ENCODE measurements at regions not wholly inside any gene's neighbourhood (a gene's known extent, or its start where the extent isn't known, plus 50 kb on each side); places are given as distances from the start of the nearest gene placed in this dataset.
A peak's percentile ranks its signal among the peaks of the same experiment; 100 is the strongest.

- no peak for DNase-seq (ENCODE audit: low spot score)
These were observed 150.4 kb upstream of the GAREM1 start for GRCh38 chr18:32621034-32621433.

- DNase-seq (ENCODE audit: low spot score), result no peak
These were observed 147.9 kb upstream of the GAREM1 start for GRCh38 chr18:32618546-32618945.

GRCh38 chr18:32613821-32614220, 143.1 kb upstream of the GAREM1 start:
- no peak for DNase-seq (ENCODE audit: low spot score)

- no peak for DNase-seq (ENCODE audit: low spot score)
These were observed 142.0 kb upstream of the GAREM1 start for GRCh38 chr18:32612651-32613050.

GRCh38 chr18:32610176-32610575, 139.5 kb upstream of the GAREM1 start:
- no peak for DNase-seq (ENCODE audit: low spot score)

- no peak for DNase-seq (ENCODE audit: low spot score)
These were observed 137.1 kb upstream of the GAREM1 start for GRCh38 chr18:32607816-32608215.

GRCh38 chr18:32598144-32598543, 127.5 kb upstream of the GAREM1 start:
- no peak for DNase-seq (ENCODE audit: low spot score)

- no peak for DNase-seq (ENCODE audit: low spot score)
These were observed 125.8 kb upstream of the GAREM1 start for GRCh38 chr18:32596501-32596900.

GRCh38 chr18:32595832-32596231, 125.2 kb upstream of the GAREM1 start:
- DNase-seq (ENCODE audit: low spot score), result no peak

- DNase-seq (ENCODE audit: low spot score), result no peak
These were observed 117.5 kb upstream of the GAREM1 start for GRCh38 chr18:32588191-32588590.

GRCh38 chr18:32583431-32583830, 112.7 kb upstream of the GAREM1 start:
- DNase-seq (ENCODE audit: low spot score), result no peak

- DNase-seq (ENCODE audit: low spot score), result no peak
These were observed 111.8 kb upstream of the GAREM1 start for GRCh38 chr18:32582455-32582854.

GRCh38 chr18:32577561-32577960, 106.9 kb upstream of the GAREM1 start:
- no peak for DNase-seq (ENCODE audit: low spot score)

- no peak for DNase-seq (ENCODE audit: low spot score)
These were observed 105.7 kb upstream of the GAREM1 start for GRCh38 chr18:32576296-32576916.

- no peak for DNase-seq (ENCODE audit: low spot score)
These were observed 96.3 kb upstream of the GAREM1 start for GRCh38 chr18:32566960-32567359.

- no peak for DNase-seq (ENCODE audit: low spot score)
These were observed 83.1 kb upstream of the GAREM1 start for GRCh38 chr18:32553640-32554365.

GRCh38 chr18:32553174-32553573, 82.5 kb upstream of the GAREM1 start:
- DNase-seq (ENCODE audit: low spot score), result no peak

- DNase-seq (ENCODE audit: low spot score), result peak; percentile 63
These were observed 81.8 kb upstream of the GAREM1 start for GRCh38 chr18:32552421-32553030.

- no peak for DNase-seq (ENCODE audit: low spot score)
These were observed 80.3 kb upstream of the GAREM1 start for GRCh38 chr18:32550963-32551362.

GRCh38 chr18:32549248-32550110, 78.8 kb upstream of the GAREM1 start:
- DNase-seq (ENCODE audit: low spot score), result peak; percentile 25

GRCh38 chr18:32548688-32549087, 78.0 kb upstream of the GAREM1 start:
- DNase-seq (ENCODE audit: low spot score), result no peak

- DNase-seq (ENCODE audit: low spot score), result no peak
These were observed 74.9 kb upstream of the GAREM1 start for GRCh38 chr18:32545631-32546030.

- DNase-seq (ENCODE audit: low spot score), result no peak
These were observed 73.4 kb upstream of the GAREM1 start for GRCh38 chr18:32544088-32544487.
